GM10266 (cell line): ENCODE measurements at regions not wholly inside any gene's neighbourhood (a gene's known extent, or its start where the extent isn't known, plus 50 kb on each side); places are given as distances from the start of the nearest gene placed in this dataset.
"Not testable (repeated sequence)": the region's sequence is repeated elsewhere in the genome, so short reads cannot be mapped to it uniquely, and the experiment has no call there.

ENCODE experiments used
- DNase-seq: peaks from one replicate; pipeline ENCODE4 v3.0.0; 2012; ENCODE audit errors: extremely low spot score
- TF ChIP-seq, protein P1 (sequence below): IDR thresholded peaks from 2 replicates; pipeline ENCODE4 v1.5.1; 2012; ENCODE audit warnings: mild to moderate bottlenecking, low read depth; ENCODE audit not compliant: control insufficient read depth, insufficient read depth; ENCODE audit errors: missing control alignments

DNA sequence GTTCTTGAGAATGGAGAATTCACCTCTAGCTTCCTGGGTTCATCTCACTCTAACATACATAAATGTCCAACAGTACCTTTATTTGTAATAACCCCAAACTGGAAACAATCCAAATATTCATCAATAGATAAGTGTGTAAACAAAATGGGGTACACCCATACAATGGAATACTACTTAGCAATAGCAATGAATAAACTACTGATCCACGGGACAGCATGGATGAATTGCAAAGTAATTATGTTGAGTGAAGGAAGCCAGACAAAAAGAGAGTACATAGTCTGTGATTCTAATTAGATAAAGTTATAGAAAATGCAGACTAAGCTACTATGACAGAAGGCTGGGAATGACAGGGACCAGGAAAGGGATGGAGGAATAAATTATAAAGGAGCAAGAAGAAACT is 391.3 kb downstream of the CCSER2 start:
- DNase-seq = no peak
- TF ChIP-seq, protein P1, sequence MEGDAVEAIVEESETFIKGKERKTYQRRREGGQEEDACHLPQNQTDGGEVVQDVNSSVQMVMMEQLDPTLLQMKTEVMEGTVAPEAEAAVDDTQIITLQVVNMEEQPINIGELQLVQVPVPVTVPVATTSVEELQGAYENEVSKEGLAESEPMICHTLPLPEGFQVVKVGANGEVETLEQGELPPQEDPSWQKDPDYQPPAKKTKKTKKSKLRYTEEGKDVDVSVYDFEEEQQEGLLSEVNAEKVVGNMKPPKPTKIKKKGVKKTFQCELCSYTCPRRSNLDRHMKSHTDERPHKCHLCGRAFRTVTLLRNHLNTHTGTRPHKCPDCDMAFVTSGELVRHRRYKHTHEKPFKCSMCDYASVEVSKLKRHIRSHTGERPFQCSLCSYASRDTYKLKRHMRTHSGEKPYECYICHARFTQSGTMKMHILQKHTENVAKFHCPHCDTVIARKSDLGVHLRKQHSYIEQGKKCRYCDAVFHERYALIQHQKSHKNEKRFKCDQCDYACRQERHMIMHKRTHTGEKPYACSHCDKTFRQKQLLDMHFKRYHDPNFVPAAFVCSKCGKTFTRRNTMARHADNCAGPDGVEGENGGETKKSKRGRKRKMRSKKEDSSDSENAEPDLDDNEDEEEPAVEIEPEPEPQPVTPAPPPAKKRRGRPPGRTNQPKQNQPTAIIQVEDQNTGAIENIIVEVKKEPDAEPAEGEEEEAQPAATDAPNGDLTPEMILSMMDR = no peak

DNA sequence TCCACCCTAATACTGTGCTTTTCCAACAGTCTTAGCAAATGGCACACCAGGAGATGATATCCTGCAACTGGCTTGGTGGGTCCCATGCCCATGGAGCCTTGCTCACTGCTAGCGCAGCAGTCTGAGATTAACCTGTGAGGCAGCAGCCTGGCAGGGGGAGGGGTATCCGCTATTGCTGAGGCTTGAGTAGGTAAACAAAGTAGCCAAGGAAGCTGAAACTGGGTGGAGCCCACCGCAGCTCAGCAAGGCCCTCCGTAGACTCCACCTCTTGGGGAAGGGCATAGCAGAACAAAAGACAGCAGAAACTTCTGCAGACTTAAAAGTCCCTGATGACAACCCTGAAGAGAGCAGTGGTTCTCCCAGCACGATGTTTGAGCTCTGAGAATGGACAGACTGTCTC is 399.0 kb downstream of the CCSER2 start:
- no peak for DNase-seq
- TF ChIP-seq, protein P1 = no peak

DNA sequence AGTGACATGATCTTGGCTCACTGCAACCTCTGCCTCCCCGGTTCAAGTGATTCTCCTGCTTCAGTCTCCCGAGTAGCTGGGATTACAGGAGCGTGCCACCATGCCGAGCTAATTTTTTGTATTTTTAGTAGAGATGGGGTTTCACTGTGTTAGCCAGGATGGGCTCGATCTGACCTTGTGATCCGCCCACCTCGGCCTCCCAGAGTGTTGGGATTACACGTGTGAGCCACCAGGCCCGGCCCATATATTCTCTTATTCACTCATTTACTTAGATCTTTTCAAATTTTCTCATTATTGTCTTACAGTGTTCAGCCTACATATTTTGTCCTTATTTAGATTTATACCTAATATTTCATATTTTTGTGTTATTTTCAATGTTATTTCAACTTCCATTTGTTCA is 410.7 kb downstream of the CCSER2 start:
- DNase-seq = not testable (repeated sequence)

DNA sequence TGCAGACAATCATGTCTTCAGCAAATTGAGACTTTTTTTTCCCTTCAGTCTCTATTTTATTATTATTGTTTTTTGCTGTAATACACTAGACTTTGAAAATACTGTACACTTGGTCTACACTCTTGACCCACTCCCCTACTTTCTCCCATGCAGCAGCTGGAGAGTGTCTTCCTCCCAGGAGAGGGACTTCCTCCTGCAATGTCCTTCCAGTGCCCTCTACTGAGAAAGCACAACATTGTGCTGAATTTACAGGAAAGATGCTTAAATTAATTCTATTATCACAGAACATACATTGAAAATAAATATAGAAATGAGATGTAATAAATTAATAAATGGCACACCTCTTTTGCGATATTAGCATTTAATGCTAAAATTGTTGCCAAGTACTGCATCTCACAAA is 411.3 kb downstream of the CCSER2 start:
- DNase-seq = no peak
- TF ChIP-seq, protein P1 = no peak

DNA sequence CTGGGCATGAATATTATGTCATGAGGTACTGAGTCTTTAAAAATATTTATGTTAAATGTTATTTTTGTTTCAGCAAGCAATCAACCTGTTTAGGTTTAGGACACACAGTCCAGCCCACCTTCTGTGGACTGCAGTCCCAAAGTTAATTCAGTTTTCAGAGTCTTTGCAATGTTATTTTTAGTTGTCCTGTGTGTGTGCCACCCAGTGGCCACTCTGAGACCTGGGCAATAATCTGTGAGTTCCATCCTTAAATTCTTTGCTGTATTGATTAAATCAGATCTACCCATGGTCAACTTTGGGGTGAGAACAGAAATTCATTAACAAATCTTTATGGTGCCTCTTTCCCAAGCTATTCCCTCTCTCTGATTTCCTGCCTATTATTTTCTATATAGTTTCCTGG is 415.1 kb downstream of the CCSER2 start:
- TF ChIP-seq, protein P1 = peak; percentile 35
- no peak for DNase-seq

DNA sequence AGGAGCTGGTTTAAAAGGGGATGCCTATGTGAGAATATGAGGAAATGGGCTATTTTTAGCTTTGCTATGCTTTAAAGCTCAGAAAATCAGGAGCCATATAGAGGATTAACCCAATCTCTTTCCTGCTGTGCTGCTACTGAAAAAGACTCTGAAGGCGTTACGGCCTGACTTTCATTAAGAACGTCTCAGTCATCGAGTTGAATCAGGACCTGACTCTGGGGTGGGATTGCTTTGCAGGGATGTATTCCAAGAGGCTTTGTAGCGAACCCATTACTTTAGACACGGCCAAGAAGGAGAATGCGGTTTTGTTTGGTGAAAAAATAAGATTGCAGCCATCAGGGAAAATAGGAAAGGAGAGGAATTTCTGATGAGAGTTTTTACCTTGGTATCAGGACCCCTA is 426.9 kb downstream of the CCSER2 start:
- TF ChIP-seq, protein P1 = no peak
- no peak for DNase-seq

DNA sequence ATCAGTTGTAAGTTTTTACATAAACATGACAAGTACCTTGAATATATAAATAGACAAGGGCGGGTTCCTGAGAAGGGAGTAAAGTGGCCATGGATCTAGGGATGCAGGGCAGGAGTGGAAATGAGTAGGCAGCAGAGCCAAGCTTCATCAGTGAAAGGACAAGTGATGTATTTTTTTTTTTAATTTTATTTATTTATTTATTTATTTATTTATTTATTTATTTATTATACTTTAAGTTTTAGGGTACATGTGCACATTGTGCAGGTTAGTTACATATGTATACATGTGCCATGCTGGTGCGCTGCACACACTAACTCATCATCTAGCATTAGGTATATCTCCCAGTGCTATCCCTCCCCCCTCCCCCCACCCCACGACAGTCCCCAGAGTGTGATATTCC is 428.3 kb downstream of the CCSER2 start:
- not testable (repeated sequence) for DNase-seq

DNA sequence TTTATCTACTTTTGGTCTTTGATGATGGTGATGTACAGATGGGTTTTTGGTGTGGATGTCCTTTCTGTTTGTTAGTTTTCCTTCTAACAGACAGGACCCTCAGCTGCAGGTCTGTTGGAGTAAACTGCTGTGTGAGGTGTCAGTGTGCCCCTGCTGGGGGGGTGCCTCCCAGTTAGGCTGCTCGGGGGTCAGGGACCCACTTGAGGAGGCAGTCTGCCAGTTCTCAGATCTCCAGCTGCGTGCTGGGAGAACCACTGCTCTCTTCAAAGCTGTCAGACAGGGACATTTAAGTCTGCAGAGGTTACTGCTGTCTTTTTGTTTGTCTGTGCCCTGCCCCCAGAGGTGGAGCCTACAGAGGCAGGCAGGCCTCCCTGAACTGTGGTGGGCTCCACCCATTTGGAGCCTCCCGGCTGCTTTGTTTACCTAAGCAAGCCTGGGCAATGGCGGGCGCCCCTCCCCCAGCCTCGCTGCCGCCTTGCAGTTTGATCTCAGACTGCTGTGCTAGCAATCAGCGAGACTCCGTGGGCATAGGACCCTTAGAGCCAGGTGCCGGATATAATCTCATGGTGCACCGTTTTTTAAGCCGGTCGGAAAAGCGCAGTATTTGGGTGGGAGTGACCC is 433.7 kb downstream of the CCSER2 start:
- not testable (repeated sequence) for DNase-seq

DNA sequence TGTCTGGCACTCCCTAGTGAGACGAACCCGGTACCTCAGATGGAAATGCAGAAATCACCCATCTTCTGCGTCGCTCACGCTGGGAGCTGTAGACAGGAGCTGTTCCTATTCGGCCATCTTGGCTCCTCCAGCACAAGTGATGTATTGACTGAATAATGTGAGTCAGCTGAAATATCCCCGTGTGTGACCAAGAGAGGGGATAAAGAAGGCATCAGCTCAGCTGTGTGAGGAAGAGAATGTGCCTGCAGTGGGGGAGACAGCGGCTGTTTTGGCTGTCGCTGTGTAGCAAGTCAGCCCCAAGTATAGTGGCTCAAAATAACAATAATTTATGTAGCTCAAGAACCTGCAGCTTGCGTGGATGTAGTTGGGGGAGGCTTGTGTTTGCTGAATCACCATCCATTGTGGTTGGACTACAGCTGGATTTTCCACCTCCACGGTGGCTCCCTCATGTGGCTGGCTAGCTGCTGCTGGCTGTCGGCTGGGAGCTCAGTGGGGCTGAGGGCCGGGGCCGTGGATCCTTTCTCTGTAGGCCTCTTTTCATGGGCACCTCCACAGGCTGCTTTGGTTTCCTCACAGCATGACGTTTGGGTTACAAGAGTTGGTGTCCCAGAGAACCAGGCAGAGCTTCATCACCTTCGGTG is 434.5 kb downstream of the CCSER2 start:
- DNase-seq = no peak
- TF ChIP-seq, protein P1 = no peak
